Adrenal gland (tissue), 9 donors: ENCODE measurements at regions not wholly inside any gene's neighbourhood (a gene's known extent, or its start where the extent isn't known, plus 50 kb on each side); places are given as distances from the start of the nearest gene placed in this dataset.
"Not testable (repeated sequence)": the region's sequence is repeated elsewhere in the genome, so short reads cannot be mapped to it uniquely, and the experiment has no call there.

Experiments
- DNase-seq, 7 donors: peaks; one replicate each; pipeline ENCODE4 v3.0.0-alpha.2; 2019 to 2020
- H3K27ac ChIP-seq, 5 donors: fragments of 200-600 bp; sonication (generic) in 4 of 5; 1 replicate in 3 of 5; 2 replicates in 2 of 5; pipeline versions ENCODE4 v1.5.1 to v1.8.0; 2016 to 2020; ENCODE audit warnings: mild to moderate bottlenecking in 1 of 5
- H3K27me3 ChIP-seq: fragments of 200-600 bp; 2 replicates; pipeline ENCODE4 v1.8.0; 2021
- H3K36me3 ChIP-seq, 2 donors: fragments of 200-600 bp; replicated peaks in 1 of 2; 1 replicate in 1 of 2; 2 replicates in 1 of 2; pipeline versions ENCODE4 v1.5.1 to v1.8.0; 2018 to 2022
- H3K4me1 ChIP-seq, 2 donors: fragments of 200-600 bp; replicated peaks in 1 of 2; 1 replicate in 1 of 2; 2 replicates in 1 of 2; pipeline versions ENCODE4 v1.5.1 to v1.8.0; 2018 to 2021
- H3K4me3 ChIP-seq, 4 donors: fragments of 200-600 bp; sonication (generic) in 3 of 4; one replicate each; pipeline ENCODE4 v1.5.1; 2016 to 2018
- H3K9me3 ChIP-seq, 3 donors: fragments of 200-600 bp; sonication (generic) in 1 of 3; replicated peaks in 1 of 3; 1 replicate in 2 of 3; 2 replicates in 1 of 3; pipeline versions ENCODE4 v1.5.1 to v1.8.0; 2016 to 2021
- POLR2A ChIP-seq, 2 donors: fragments of 450-650 bp; IDR thresholded peaks; one replicate each; pipeline ENCODE4 v1.6.1; 2017; ENCODE audit warnings: antibody characterized with exemption in 2 of 2, mild to moderate bottlenecking in 2 of 2, moderate library complexity in 1 of 2
- WGBS, 4 donors: extraction: QIAGEN DNeasy Blood & Tissue Kit in 2 of 4; methylation state at CpG; one replicate each; pipeline versions ENCODE4 v1.1.5 to v1.1.7; 2013 to 2017; 5-methylcytosine and 5-hydroxymethylcytosine counted together
- intact Hi-C, 2 donors: fragments of 100-400 bp; cut with DNase I; formaldehyde crosslinking; loops; one replicate each; pipeline versions ENCODE4 v1.14.1 to v1.15.0; 2022 to 2023
- TF ChIP-seq, protein P1 (sequence below), 6 experiments: fragments of 450-650 bp in 4 of 6; fragments of 200-600 bp in 2 of 6; sonication (generic) in 1 of 6; IDR thresholded peaks; 1 replicate in 5 of 6; 2 replicates in 1 of 6; pipeline versions ENCODE4 v1.5.1 to v1.8.0; 2016 to 2021; ENCODE audit warnings: antibody characterized with exemption in 6 of 6, mild to moderate bottlenecking in 2 of 6, moderate library complexity in 1 of 6
- donor health status: healthy with polysubstance abuse.
- donor health status: Bipolar disorder and iron deficiency.
- donor health status: DM: yes; HTN: yes; CAD: no.
- donor health status: DM: no; HTN: no; CAD: no.
- donor health status: DM: no; HTN: no; CAD: no.

DNA sequence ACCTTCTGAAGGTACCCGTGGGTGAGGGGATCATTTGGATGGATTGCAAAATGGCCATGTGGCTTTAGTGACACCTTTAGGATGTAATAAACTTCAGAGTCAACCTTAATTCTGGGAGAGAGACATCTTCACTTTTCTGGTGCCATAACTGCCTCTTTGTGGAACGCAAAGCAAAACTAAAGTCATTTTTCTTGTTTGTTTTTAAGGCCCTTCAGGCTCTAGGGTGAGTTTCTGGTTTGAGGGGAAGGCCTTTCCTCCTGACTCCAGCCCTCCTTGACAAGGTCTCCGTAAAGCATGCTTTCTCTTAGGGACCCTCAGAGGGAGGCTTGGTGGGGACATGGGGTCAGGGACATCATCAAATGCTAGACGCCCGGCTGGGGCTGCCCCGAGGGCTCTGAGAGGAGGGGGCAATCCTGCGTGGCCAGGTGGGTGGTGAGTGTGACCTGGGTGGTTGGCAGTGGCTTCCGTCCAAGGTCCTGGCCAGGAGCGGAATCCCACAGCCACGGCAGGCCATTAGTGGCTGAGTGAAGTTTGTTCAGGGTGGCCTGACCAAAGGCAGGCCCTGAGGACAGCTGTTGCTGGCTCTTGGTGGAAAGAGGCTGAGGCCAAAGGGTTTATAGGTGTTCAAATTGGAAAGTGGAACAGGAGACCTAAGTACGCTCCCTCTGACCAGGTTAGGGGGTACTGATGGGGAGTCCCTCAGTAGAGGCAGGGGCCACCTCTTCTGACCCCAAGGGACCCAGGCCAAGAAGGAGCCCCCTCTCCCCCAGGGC is 112.2 kb downstream of the METRNL start:
- no peak overlapping the region for H3K4me3 ChIP-seq
- no peaks in the 10 kb centered on the region for H3K27me3 ChIP-seq
- no peaks in the 10 kb centered on the region for H3K4me1 ChIP-seq
- peak in 3 of 7 donors; percentile 13 to 38 (median 14) for DNase-seq
- TF ChIP-seq POLR2A (IDR thresholded peaks at IDR 0.05): no peak
- 87 to 92% (median 90%) methylated on average over 8 to 11 of the region's 11 CpGs for WGBS, 4 donors
- H3K36me3 ChIP-seq: no peaks in the 10 kb centered on the region
- H3K27ac ChIP-seq: no peak overlapping the region
- intact Hi-C loops: no loop called here
- H3K9me3 ChIP-seq: no peaks in the 10 kb centered on the region

DNA sequence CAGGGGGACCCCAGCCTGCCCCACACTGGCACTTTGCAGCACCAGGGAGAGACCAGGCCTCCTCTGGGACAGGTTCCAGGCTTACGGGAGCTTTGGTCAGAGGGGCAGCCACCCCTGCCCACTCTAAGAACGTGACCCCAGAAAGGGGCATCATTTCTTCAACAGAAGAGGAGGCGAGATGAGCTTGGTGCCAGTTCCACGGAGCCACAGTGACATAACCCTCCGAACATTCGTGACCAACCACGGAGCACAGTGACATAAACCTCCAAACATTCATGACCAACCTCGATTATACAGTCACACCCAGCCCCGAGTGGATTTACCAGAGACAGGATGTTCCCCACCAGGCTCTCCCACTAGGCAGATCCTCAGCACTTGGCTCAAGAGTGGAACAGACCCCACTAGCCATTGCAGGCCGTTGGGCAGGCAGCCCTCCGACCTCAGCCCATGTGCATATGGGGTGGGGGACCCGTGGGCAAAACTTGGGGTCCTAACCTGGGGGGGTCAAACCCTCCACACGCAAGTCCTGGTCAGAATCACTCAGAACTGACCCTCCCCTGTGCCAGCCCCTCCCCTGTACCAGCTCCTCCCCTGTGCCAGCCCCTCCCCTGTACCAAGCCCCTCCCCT is 112.9 kb downstream of the METRNL start:
- DNase-seq: peak in 2 of 7 donors; percentile 14 to 45
- intact Hi-C loops: no loop called here
- Histone ChIP-seq H3K9me3 (no peaks in the 10 kb centered on the region), H3K4me3 (no peak overlapping the region), H3K4me1 (no peaks in the 10 kb centered on the region), H3K36me3 (no peaks in the 10 kb centered on the region), H3K27me3 (no peaks in the 10 kb centered on the region), H3K27ac (no peak overlapping the region)
- TF ChIP-seq POLR2A (IDR thresholded peaks at IDR 0.05): no peak
- TF ChIP-seq, protein P1, sequence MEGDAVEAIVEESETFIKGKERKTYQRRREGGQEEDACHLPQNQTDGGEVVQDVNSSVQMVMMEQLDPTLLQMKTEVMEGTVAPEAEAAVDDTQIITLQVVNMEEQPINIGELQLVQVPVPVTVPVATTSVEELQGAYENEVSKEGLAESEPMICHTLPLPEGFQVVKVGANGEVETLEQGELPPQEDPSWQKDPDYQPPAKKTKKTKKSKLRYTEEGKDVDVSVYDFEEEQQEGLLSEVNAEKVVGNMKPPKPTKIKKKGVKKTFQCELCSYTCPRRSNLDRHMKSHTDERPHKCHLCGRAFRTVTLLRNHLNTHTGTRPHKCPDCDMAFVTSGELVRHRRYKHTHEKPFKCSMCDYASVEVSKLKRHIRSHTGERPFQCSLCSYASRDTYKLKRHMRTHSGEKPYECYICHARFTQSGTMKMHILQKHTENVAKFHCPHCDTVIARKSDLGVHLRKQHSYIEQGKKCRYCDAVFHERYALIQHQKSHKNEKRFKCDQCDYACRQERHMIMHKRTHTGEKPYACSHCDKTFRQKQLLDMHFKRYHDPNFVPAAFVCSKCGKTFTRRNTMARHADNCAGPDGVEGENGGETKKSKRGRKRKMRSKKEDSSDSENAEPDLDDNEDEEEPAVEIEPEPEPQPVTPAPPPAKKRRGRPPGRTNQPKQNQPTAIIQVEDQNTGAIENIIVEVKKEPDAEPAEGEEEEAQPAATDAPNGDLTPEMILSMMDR (IDR thresholded peaks at IDR 0.05): no peak
- WGBS, 4 donors: 77 to 87% (median 82%) methylated on average over 9 to 13 of the region's 13 CpGs

DNA sequence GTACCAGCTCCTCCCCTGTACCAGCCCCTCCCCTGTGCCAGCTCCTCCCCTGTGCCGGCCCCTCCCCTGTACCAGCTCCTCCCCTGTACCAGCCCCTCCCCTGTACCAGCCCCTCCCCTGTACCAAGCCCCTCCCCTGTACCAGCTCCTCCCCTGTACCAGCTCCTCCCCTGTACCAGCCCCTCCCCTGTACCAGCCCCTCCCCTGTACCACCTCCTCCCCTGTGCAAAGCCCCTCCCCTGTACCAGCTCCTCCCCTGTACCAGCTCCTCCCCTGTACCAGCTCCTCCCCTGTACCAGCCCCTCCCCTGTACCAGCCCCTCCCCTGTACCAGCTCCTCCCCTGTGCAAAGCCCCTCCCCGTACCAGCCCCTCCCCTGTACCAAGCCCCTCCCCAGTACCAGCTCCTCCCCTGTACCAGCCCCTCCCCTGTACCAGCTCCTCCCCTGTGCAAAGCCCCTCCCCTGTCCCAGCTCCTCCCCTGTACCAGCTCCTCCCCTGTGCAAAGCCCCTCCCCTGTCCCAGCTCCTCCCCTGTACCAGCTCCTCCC is 113.5 kb downstream of the METRNL start:
- H3K27ac ChIP-seq, H3K36me3 ChIP-seq, intact Hi-C loops, H3K9me3 ChIP-seq, H3K27me3 ChIP-seq, H3K4me3 ChIP-seq, H3K4me1 ChIP-seq: not testable (repeated sequence)
- DNase-seq: peak in 3 of 7 donors; percentile 7 to 38 (median 8)
- WGBS, 4 donors: 44 to 93% methylated on average over 1 to 2 of the region's 2 CpGs; no CpG with 5 or more reads in 2 of the 4 donors

DNA sequence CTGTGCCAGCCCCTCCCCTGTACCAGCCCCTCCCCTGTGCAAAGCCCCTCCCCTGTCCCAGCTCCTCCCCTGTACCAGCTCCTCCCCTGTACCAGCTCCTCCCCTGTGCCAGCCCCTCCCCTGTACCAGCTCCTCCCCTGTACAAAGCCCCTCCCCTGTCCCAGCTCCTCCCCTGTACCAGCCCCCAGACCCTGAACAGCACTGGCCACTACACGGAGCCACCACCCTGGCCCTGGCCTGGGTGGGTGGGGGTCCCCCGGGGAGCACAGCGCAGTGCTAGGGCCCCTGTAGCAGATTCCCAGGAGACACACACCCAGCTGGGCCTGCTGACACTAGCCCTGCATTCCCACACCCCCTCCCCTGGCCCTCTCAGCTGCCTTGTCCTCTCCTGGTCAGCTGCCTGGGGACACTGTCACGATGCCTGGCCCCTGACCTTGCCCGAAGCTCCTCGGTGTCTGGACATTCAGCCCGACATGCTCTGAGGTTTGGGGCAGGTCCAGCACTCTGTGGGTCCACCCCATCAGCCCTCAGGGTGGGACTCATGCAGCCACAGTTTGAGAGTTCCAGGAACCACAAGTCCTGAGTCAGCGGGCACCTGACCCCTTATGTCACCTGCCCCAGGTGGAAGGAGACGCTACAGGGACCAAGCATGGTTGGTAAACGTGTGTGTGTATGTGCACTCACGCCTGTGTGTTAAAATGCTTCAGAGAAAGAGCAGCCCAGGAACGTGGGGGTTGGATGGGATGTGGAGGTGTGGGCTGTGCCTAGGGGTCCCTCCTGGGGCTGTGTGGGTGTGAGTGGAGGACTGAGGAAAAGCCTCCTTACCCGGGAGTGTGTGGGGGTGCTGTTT is 114.2 kb downstream of the METRNL start:
- H3K9me3 ChIP-seq: no peaks in the 10 kb centered on the region
- WGBS, 4 donors: 63 to 69% (median 64%) methylated on average over 6 to 13 of the region's 13 CpGs
- peak in 3 of 7 donors; percentile 6 to 19 (median 8) for DNase-seq
- no peaks in the 10 kb centered on the region for H3K36me3 ChIP-seq
- TF ChIP-seq POLR2A (IDR thresholded peaks at IDR 0.05): no peak
- TF ChIP-seq, protein P1 (IDR thresholded peaks at IDR 0.05): no peak
- intact Hi-C loops: no loop called here
- no peaks in the 10 kb centered on the region for H3K27me3 ChIP-seq
- no peak overlapping the region for H3K27ac ChIP-seq
- H3K4me3 ChIP-seq: no peak overlapping the region
- H3K4me1 ChIP-seq: peaks cover 0 to 2% of the 10 kb centered on the region in 2 donors

DNA sequence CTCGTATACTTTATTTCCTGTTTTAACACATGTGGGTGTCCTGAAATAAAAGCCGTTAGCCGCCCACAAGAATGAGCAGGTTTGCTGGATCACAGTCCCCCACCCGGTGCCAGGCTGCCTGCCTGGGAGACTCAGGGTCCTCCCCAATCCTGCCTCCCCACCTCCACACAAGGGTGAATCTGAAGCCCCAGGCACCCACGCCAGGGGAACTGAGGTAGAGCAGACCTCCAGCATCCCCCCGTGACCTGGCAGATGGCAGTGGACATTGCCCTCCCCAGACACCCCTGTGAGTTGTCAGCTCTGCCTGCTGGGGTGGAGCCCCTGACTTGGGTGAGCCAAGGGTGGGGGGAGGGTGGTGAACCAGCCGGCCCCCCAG is 114.8 kb downstream of the METRNL start:
- Histone ChIP-seq H3K36me3 (no peaks in the 10 kb centered on the region), H3K27me3 (no peaks in the 10 kb centered on the region), H3K27ac (no peak overlapping the region), H3K4me1 (peaks cover 0 to 5% of the 10 kb centered on the region in 2 donors), H3K4me3 (no peak overlapping the region), H3K9me3 (no peaks in the 10 kb centered on the region)
- DNase-seq: peak in 2 of 7 donors; percentile 3 to 15
- intact Hi-C loops: no loop called here
- 75 to 84% (median 81%) methylated on average over 5 to 7 of the region's 7 CpGs for WGBS, 4 donors
- TF ChIP-seq, protein P1 (IDR thresholded peaks at IDR 0.05): no peak
- no peak for TF ChIP-seq POLR2A (IDR thresholded peaks at IDR 0.05)
